NT2/D1 (cell line): ENCODE measurements at regions not wholly inside any gene's neighbourhood (a gene's known extent, or its start where the extent isn't known, plus 50 kb on each side); places are given as distances from the start of the nearest gene placed in this dataset.

Experiments
- SUZ12 ChIP-seq: IDR thresholded peaks from 2 replicates; pipeline ENCODE4 v1.6.1; 2011; ENCODE audit not compliant: insufficient read length, insufficient read depth; ENCODE audit errors: extremely low read depth
- YY1 ChIP-seq: IDR thresholded peaks from 2 replicates; pipeline ENCODE4 v1.6.1; 2011; ENCODE audit not compliant: insufficient read length, insufficient read depth
- ZNF274 ChIP-seq: IDR thresholded peaks from 2 replicates; pipeline ENCODE4 v1.6.1; 2011; ENCODE audit warnings: mild to moderate bottlenecking, low read depth, low read length

DNA sequence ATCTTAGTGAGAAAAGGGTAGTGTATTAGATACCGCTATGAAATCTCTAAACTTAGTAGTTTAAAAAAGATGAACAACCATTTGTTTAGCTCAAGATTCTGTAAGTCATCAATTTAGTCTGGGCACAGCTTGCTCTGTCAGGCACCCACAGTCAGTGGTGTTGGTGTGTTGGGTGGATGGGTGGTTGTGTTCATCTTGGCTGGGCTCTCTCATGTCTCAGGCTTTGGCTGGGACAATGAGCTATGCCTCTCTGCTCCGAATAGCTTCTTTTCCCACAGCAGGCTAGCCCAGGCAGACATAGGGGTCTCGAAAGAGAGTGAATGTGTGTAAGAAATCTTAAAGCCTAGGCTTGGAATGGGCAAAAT lies 127.0 kb upstream of the GATB start:
- TF ChIP-seq SUZ12, result no peak
- TF ChIP-seq ZNF274, result no peak
- no peak for TF ChIP-seq YY1
